HEK293 (cell line): ENCODE measurements at regions not wholly inside any gene's neighbourhood (a gene's known extent, or its start where the extent isn't known, plus 50 kb on each side); places are given as distances from the start of the nearest gene placed in this dataset.

Experiments used
- CTCF ChIA-PET: fragments of 350-600 bp; formaldehyde crosslinking; extraction: SDS; loops from one replicate; lab custom pipeline; 2021; ENCODE audit warnings: antibody characterized with exemption; lab: Yijun Ruan, JAX
- POLR2A ChIA-PET: fragments of 300-600 bp; formaldehyde crosslinking; extraction: SDS; loops from one replicate; lab custom pipeline; 2020; ENCODE audit warnings: antibody characterized with exemption, inconsistent platforms; lab: Yijun Ruan, JAX
- H3K27ac ChIP-seq: fragments of 200-500 bp; sonication (Bioruptor generic); 2 replicates; pipeline ENCODE4 v1.5.1; 2014; ENCODE audit warnings: low read depth, low read length, control low read depth, inconsistent platforms; ENCODE audit errors: extremely low read depth
- H3K36me3 ChIP-seq, 2 experiments: fragments of 200-500 bp in 1 of 2; sonication (Bioruptor generic) in 1 of 2; 1 replicate in 1 of 2; 2 replicates in 1 of 2; pipeline ENCODE4 v1.5.1; 2014 to 2017; ENCODE audit warnings: inconsistent platforms in 2 of 2, low read length in 2 of 2; ENCODE audit not compliant: control insufficient read depth in 2 of 2, insufficient read depth in 1 of 2
- H3K4me1 ChIP-seq: fragments of 200-500 bp; sonication (Bioruptor generic); 2 replicates; pipeline ENCODE4 v1.5.1; 2014; ENCODE audit warnings: mild to moderate bottlenecking, low read length, inconsistent platforms; ENCODE audit not compliant: control insufficient read depth, insufficient read depth
- H3K4me3 ChIP-seq: 2 replicates; pipeline ENCODE4 v1.5.1; 2011; ENCODE audit warnings: low read depth, mild to moderate bottlenecking, control low read depth, low read length, moderate library complexity
- H3K9me3 ChIP-seq: fragments of 200-500 bp; sonication (Bioruptor generic); 2 replicates; pipeline ENCODE4 v1.5.1; 2014; ENCODE audit warnings: low read depth, low read length, inconsistent platforms; ENCODE audit not compliant: control insufficient read depth, insufficient read depth
- ATF2 ChIP-seq: fragments of 450-650 bp; formaldehyde crosslinking; IDR thresholded peaks from 2 replicates; pipeline ENCODE4 v1.5.1; 2016; ENCODE audit warnings: missing biosample characterization, missing genetic modification characterization, low read depth
- BCL11A ChIP-seq: fragments of 450-650 bp; formaldehyde crosslinking; IDR thresholded peaks from 2 replicates; pipeline ENCODE4 v1.5.1; 2016; ENCODE audit warnings: low read depth, missing biosample characterization, missing genetic modification characterization
- GFI1B ChIP-seq: fragments of 450-650 bp; formaldehyde crosslinking; IDR thresholded peaks from 2 replicates; pipeline ENCODE4 v1.5.1; 2016; ENCODE audit warnings: missing biosample characterization, missing genetic modification characterization
- GLIS1 ChIP-seq: fragments of 450-650 bp; formaldehyde crosslinking; IDR thresholded peaks from 2 replicates; pipeline ENCODE4 v1.5.1; 2016; ENCODE audit warnings: missing biosample characterization, missing genetic modification characterization
- KLF1 ChIP-seq: fragments of 450-650 bp; formaldehyde crosslinking; IDR thresholded peaks from 2 replicates; pipeline ENCODE4 v1.5.1; 2016; ENCODE audit warnings: missing biosample characterization, missing genetic modification characterization
- MZF1 ChIP-seq: fragments of 450-650 bp; formaldehyde crosslinking; IDR thresholded peaks from 2 replicates; pipeline ENCODE4 v1.5.1; 2017; ENCODE audit warnings: missing biosample characterization, missing genetic modification characterization, borderline replicate concordance
- SP7 ChIP-seq: fragments of 450-650 bp; formaldehyde crosslinking; IDR thresholded peaks from 2 replicates; pipeline ENCODE4 v1.5.1; 2016; ENCODE audit warnings: missing biosample characterization, missing genetic modification characterization
- TRIM28 ChIP-seq: IDR thresholded peaks from 2 replicates; pipeline ENCODE4 v1.6.1; 2011; ENCODE audit warnings: low read length, control low read depth, borderline replicate concordance
- ZBTB10 ChIP-seq: fragments of 450-650 bp; formaldehyde crosslinking; IDR thresholded peaks from 2 replicates; pipeline ENCODE4 v1.5.1; 2016; ENCODE audit warnings: missing biosample characterization, missing genetic modification characterization
- ZBTB7A ChIP-seq: fragments of 450-650 bp; formaldehyde crosslinking; IDR thresholded peaks from 2 replicates; pipeline ENCODE4 v1.5.1; 2016; ENCODE audit warnings: low read depth, missing biosample characterization, missing genetic modification characterization
- ZNF140 ChIP-seq: fragments of 450-650 bp; formaldehyde crosslinking; IDR thresholded peaks from 2 replicates; pipeline ENCODE4 v1.5.1; 2016; ENCODE audit warnings: missing biosample characterization, missing genetic modification characterization
- ZNF184 ChIP-seq: fragments of 450-650 bp; IDR thresholded peaks from 2 replicates; pipeline ENCODE4 v1.5.1; 2018; ENCODE audit warnings: missing biosample characterization, mild to moderate bottlenecking, missing genetic modification characterization
- ZNF202 ChIP-seq: fragments of 450-650 bp; formaldehyde crosslinking; IDR thresholded peaks from 2 replicates; pipeline ENCODE4 v1.5.1; 2016; ENCODE audit warnings: missing biosample characterization, missing genetic modification characterization, borderline replicate concordance
- ZNF24 ChIP-seq: fragments of 450-650 bp; formaldehyde crosslinking; IDR thresholded peaks from 2 replicates; pipeline ENCODE4 v1.5.1; 2016; ENCODE audit warnings: missing biosample characterization, missing genetic modification characterization
- ZNF248 ChIP-seq: fragments of 450-650 bp; formaldehyde crosslinking; IDR thresholded peaks from 2 replicates; pipeline ENCODE4 v1.5.1; 2017; ENCODE audit warnings: missing biosample characterization, missing genetic modification characterization
- ZNF341 ChIP-seq: fragments of 450-650 bp; formaldehyde crosslinking; IDR thresholded peaks from 2 replicates; pipeline ENCODE4; 2016; ENCODE audit warnings: low read depth, missing biosample characterization, missing genetic modification characterization
- ZNF513 ChIP-seq: fragments of 450-650 bp; IDR thresholded peaks from 2 replicates; pipeline ENCODE4 v1.5.1; 2018; ENCODE audit warnings: missing biosample characterization, missing genetic modification characterization
- ZNF530 ChIP-seq: fragments of 450-650 bp; formaldehyde crosslinking; IDR thresholded peaks from 2 replicates; pipeline ENCODE4 v1.5.1; 2016; ENCODE audit warnings: low read depth, missing biosample characterization, missing genetic modification characterization
- ZNF600 ChIP-seq: fragments of 450-650 bp; formaldehyde crosslinking; IDR thresholded peaks from 2 replicates; pipeline ENCODE4 v1.5.1; 2016; ENCODE audit warnings: missing biosample characterization, missing genetic modification characterization
- ZNF621 ChIP-seq: fragments of 450-650 bp; formaldehyde crosslinking; IDR thresholded peaks from 2 replicates; pipeline ENCODE4 v1.5.1; 2017; ENCODE audit warnings: missing biosample characterization, missing genetic modification characterization
- ZNF843 ChIP-seq: fragments of 450-650 bp; formaldehyde crosslinking; IDR thresholded peaks from 2 replicates; pipeline ENCODE4 v1.5.1; 2016; ENCODE audit warnings: missing biosample characterization, missing genetic modification characterization
- ZSCAN23 ChIP-seq: fragments of 450-650 bp; formaldehyde crosslinking; IDR thresholded peaks from 2 replicates; pipeline ENCODE4 v1.5.1; 2016; ENCODE audit warnings: missing biosample characterization, missing genetic modification characterization
- ZXDB ChIP-seq: fragments of 450-650 bp; formaldehyde crosslinking; IDR thresholded peaks from 2 replicates; pipeline ENCODE4 v1.5.1; 2016; ENCODE audit warnings: missing biosample characterization, missing genetic modification characterization
- TF ChIP-seq, protein P1 (sequence below): fragments of 450-650 bp; formaldehyde crosslinking; IDR thresholded peaks from 2 replicates; pipeline ENCODE4 v1.5.1; 2016; ENCODE audit warnings: missing biosample characterization, missing genetic modification characterization
- TF ChIP-seq, protein P2 (sequence below): fragments of 450-650 bp; formaldehyde crosslinking; IDR thresholded peaks from 2 replicates; pipeline ENCODE4 v1.5.1; 2017; ENCODE audit warnings: missing biosample characterization, missing genetic modification characterization

GRCh38 chr6:163789199-163789810 is 374.8 kb downstream of the QKI start:
- no peaks in the 10 kb centered on the region for H3K4me1 ChIP-seq
- TF ChIP-seq SP7 (tag by site-specific recombination) (no peak), ZSCAN23 (tag by site-specific recombination) (no peak), ZNF24 (no peak), ZNF513 (tag by site-specific recombination) (no peak), ZNF202 (tag by site-specific recombination) (no peak), ZNF184 (no peak), ZNF843 (tag by site-specific recombination) (no peak), TRIM28 (no peak), ZNF621 (tag by site-specific recombination) (no peak), ZXDB (tag by site-specific recombination) (no peak), GLIS1 (tag by site-specific recombination) (no peak), ZNF248 (tag by site-specific recombination) (no peak), GFI1B (no peak), ZNF600 (tag by site-specific recombination) (no peak), ATF2 (tag by site-specific recombination) (no peak), BCL11A (tag by site-specific recombination) (no peak), ZNF140 (tag by site-specific recombination) (no peak), ZNF530 (tag by site-specific recombination) (no peak), ZBTB10 (no peak), MZF1 (no peak)
- TF ChIP-seq, all 188 proteins: peak for 0
- ChIA-PET CTCF (interaction anchor here (0.7 kb wide), 1 partner anchor 991 kb away, joined by 3 read pairs; no protein-coding TSS in a partner anchor), POLR2A (no interaction called here)
- Histone ChIP-seq H3K36me3 (no peaks in the 10 kb centered on the region), H3K27ac (no peak overlapping the region), H3K4me3 (no peak overlapping the region), H3K9me3 (no peaks in the 10 kb centered on the region)

- ChIA-PET POLR2A (no interaction called here), CTCF (no interaction called here)
- no peaks in the 10 kb centered on the region for H3K4me1 ChIP-seq
- no peak overlapping the region for H3K27ac ChIP-seq
- no peaks in the 10 kb centered on the region for H3K9me3 ChIP-seq
- H3K36me3 ChIP-seq: no peaks in the 10 kb centered on the region
- H3K4me3 ChIP-seq: no peak overlapping the region
- TF ChIP-seq ZBTB7A: no peak
- no peak for TF ChIP-seq ZNF341
- TF ChIP-seq MZF1: no peak
- TF ChIP-seq, protein P1, sequence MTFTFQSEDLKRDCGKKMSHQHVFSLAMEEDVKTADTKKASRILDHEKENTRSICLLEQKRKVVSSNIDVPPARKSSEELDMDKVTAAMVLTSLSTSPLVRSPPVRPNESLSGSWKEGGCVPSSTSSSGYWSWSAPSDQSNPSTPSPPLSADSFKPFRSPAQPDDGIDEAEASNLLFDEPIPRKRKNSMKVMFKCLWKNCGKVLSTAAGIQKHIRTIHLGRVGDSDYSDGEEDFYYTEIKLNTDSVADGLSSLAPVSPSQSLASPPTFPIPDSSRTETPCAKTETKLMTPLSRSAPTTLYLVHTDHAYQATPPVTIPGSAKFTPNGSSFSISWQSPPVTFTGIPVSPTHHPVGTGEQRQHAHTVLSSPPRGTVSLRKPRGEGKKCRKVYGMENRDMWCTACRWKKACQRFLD: no peak
- TF ChIP-seq, protein P2, sequence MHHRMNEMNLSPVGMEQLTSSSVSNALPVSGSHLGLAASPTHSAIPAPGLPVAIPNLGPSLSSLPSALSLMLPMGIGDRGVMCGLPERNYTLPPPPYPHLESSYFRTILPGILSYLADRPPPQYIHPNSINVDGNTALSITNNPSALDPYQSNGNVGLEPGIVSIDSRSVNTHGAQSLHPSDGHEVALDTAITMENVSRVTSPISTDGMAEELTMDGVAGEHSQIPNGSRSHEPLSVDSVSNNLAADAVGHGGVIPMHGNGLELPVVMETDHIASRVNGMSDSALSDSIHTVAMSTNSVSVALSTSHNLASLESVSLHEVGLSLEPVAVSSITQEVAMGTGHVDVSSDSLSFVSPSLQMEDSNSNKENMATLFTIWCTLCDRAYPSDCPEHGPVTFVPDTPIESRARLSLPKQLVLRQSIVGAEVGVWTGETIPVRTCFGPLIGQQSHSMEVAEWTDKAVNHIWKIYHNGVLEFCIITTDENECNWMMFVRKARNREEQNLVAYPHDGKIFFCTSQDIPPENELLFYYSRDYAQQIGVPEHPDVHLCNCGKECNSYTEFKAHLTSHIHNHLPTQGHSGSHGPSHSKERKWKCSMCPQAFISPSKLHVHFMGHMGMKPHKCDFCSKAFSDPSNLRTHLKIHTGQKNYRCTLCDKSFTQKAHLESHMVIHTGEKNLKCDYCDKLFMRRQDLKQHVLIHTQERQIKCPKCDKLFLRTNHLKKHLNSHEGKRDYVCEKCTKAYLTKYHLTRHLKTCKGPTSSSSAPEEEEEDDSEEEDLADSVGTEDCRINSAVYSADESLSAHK (tag by site-specific recombination): no peak
- TF ChIP-seq KLF1 (tag by site-specific recombination): no peak
Measured at GRCh38 chr6:163786995-163787671, 372.6 kb downstream of the QKI start.
